NCI-H2107 (cell line): ENCODE measurements at regions not wholly inside any gene's neighbourhood (a gene's known extent, or its start where the extent isn't known, plus 50 kb on each side); places are given as distances from the start of the nearest gene placed in this dataset.

Experiments used
- DNase-seq: peaks from one replicate; lab custom pipeline; 2025; lab: John Stamatoyannopoulos, UW

DNA sequence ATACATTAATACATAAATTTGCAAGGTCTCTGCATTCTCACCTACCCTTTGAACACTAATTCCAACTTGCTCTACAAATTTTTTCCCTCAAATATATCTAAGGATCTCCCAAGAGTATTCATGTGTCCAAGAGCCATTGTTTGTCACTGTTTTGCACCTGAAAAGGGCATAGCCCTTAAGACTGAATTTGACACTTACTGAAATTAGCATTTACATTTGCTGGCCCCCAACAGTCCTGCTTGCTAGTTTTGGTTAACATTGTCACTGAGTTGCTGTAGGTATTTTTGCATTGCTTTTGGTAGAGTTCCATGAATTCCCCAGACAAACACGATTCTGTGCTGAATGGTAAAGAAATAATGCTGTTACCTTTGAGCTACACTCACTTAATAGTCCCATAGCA, 57.3 kb downstream of the KCNA4 start:
- DNase-seq: no peak

DNA sequence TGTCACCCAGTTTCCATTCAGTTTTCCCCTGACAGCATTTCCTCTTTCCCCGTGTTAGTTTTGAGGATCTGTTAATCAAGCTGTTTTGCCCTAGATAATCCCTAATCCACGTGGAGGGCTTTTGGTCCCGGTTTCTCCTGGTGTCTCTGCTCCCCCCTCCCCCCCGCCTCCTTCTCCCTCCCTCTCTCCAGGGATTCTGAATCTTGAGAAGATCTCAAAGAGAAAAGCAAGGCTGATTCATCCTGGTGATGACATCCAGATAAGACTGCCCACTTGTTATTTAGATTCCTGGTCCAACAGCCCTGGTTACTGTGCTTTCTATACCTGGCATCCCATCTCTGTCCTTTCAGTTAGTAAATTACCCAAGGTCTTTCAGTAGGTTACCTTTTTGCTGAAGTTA, 59.4 kb downstream of the KCNA4 start:
- DNase-seq: no peak

DNA sequence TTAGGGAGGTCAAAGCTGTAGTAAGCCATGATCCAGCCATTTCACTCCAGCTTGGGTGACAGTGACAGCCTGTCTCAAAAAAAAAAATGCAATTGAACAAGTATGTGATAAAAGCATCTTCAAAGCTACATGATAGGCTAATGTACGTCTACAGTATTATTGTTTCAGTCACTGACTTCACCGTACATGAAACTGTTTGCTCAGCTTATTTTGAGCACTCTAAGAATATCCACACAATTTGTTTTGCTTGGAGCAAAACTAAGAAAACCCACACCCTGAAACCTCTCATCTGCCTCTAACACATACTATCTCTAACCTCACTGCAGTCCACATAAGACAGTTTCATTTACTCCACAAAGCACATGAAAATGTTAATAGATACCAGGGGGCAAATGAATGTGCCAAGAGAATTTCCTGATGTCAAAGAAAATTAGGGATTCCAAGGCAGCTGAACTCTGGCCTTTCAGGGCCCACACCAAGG, 60.7 kb downstream of the KCNA4 start:
- DNase-seq: no peak

DNA sequence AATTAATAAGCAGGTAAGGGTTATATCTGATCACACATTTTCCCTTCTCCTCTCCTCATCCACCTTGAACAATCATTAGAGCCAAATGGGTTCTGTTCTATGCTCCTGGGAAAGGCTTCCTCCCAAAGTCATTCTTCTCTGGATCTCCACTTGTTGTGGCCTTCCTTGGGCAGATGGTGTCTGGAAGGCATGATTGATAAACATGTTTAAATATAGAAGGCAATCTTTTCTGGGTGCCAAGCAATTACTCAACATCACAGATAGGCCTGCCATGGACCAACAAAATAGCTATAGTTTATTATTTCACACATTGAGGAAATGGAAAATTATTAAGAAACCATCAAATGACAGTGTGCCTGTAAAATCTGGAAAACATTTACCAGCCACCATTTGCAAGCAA, 73.5 kb downstream of the KCNA4 start:
- no peak for DNase-seq

DNA sequence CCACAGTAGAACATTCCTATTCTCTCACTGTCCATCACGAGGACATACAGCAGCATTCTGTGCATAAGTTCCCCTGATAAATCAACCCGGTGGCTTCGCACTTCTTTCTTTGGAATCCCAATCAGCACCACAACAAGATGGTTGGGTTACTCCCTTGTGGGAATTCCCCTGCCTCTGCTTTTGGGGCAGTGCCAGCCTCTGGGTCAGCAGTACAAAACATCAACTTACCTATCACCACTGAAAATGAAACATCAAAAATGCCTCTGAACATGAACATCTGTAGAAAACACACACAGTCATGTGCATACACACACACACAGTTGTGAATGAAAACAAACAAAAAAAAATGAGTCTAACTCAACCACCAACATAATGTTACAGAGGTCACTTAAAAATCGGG, 79.3 kb downstream of the KCNA4 start:
- no peak for DNase-seq

DNA sequence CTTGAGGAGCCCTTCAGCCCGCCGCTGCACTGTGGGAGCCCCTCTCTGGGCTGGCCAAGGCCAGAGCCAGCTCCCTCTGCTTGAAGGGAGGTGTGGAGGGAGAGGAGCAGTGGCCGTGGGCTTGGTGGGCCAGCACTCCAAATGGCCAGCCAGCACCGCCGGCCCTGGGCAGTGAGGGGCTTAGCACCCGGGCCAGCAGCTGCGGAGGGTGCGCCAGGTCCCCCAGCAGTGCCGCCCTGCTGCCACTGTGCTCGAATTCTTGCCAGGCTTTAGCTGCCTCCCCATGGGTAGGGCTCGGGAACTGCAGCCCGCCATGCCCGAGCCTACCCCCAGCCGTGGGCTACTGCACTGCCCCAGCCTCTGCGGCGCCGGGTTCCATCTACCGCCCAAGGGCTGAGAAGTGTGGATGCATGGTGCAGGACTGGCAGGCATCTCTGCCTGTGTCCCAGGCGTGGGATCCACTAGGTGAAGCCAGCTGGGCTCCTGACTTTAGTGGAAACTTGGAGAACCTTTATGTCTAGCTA, 82.7 kb downstream of the KCNA4 start:
- no peak for DNase-seq

DNA sequence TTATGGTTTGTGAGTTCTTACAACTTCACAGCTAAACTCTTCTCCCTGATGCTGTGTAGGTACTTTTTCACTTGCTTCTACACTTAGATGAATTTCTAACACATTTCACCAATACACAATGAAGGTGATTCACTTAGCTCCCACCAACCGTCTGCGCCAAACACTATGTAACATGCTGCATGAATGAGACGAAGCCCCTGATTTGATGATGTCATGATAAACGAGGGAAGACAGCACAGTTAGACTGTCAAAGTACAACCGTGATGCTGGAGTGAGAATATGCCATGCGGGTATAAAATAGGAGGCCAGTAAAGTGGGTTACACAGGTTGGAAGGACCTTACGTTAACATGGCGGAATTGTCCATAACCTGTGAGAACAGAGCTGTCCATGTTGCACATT, 100.8 kb downstream of the KCNA4 start:
- DNase-seq: no peak

DNA sequence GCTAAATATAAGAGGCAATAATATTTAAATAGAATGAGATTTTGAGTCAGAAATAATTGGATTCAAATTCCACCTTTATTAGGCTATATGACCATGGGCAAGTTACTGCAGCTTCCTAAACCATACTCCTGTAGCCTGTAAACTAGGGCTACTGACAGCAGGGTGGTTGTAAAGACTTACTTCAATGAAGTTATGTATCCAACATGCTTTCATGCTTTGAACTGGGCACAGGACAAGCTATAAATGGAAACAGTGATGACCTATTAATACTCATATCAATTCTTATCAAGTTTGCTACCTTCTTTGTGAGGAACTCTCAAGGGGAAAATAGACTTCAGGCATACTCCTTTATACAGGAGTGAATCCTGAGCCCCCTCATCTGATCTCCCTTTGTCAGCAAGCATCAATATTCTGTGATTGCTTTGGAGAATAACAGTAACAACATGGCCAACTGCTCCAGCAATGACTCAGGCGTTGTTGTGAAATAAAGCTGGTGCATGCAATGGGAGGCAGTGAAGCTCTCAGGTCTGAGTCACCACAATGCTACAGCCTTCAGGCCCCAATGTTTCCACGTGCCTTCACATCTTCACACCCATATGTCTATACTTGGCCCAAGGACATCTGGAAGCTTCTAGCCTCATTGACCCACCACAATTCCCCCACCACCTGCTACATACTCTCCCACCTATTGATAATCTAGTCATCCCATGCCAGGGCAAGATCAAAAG, 102.5 kb downstream of the KCNA4 start:
- DNase-seq: no peak

DNA sequence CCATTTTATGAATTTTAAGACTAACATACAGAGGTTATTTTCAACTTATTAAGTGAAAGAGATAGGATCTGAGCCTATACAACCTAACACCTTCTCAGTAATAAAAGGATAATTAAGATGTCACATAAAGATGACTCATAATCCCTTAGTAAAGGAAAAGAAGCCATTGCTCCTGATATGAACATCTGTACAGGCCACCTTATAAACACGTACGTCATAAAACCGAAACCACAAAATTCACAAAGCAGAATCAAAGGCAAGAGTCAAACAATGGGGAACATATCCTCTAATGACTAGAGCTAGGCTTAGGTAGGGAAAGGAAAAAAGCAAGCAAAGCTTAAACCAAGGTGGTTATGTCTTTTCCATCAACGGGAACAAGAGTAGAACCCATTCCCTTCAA, 103.5 kb downstream of the KCNA4 start:
- DNase-seq: no peak

DNA sequence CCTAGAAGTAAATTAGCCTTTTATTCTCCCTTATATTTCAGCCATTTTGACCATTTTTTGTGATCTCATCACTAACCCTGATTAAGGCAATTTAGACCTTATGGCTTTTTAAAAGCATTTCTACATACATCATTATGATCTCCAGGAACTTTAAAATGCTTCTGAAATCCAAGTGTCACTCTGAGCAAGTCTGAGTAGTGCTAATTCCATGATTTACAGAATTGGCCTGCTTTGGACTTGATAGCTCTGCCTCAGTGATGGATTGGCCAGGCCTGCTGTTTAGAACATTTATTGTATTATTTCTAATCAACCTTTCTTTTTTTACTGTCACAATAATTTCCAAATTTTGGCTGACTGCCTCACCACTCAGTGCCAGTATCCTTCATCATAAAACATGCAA, 116.4 kb downstream of the KCNA4 start:
- DNase-seq: no peak

DNA sequence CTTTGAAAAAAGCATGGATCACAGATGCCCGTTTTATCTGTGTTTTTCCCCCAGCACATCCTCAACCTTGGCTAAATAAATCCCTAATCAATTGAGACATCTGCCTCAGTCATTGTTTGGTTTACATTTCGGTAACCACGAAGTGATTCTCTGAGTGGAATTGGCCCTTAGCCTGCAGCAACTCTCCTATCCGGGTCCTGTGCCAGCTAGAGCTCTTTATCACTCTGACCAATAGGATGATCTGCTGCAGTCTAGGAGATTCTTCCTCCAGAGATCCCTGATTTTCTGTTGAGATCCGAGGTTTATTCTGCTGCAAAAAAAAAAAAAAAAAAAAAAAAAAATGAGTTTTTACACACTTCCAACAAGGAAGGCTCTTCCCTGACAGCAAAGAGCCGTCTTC, 137.3 kb downstream of the KCNA4 start:
- no peak for DNase-seq

DNA sequence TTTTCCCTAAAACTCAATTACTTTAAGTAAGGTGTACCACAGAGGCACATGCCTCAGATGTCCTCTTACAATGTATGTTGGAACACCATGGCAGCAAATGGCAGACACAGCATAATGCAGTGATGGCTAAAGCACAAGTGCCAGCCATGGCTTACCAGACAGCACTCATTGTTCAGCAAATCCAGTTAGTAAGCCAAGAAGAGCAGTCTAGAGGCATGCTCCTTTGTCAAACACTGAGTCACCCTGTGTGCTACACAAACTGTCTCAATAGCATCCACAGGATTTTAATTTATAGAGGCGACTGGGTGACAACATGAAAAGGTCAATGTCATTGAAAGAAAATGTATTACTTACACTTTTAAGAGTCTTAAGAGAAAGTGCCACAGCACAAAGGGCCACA, 140.6 kb downstream of the KCNA4 start:
- DNase-seq: no peak

DNA sequence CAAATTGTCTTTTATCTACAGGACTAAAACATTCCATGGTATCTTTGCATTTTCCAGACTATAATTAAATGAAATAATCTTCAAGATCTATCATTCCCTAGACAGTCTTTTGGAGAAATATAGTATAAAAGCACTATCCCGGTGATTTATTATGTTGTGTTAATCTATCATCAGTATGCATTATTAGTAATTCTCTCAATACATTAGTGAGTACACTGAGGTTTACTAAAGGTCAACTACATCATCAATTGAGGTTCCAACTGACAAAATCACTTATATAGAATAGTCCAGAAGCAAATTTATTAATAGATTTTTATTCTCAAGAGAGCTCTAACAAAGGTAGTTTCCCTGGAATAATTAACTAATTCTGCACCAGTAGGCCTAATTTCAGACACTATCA, 169.6 kb downstream of the KCNA4 start:
- DNase-seq: no peak

DNA sequence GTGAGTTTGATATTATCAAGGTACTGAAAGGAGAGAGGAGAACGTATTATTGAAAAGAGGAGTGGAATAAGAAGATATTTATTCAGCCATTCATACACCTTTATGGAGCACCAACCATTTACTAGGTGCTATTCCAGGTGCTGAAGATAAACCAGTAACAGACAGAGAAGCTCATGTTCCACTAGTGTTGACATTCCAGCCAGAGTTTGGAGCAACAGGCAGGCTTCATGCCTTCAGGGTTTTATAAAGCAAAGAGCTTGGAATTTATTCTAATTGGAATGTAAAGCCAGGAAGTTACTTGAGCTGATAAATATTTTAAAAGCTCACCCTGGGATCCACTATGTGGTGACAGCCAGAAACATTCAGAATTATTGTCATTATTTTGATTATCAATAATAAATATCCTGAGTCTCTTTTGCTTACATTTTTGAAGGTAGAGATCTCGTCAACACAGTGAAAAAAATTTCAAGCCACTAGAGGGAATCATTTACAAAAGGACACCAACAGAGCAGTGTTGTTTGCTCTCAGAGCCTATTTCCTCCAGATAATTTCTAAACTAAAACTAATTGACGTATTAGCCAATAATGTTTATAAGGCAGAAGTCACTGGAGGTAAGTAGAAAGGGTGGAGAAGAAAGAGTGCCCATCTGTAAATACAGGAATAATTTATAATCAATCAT, 172.0 kb downstream of the KCNA4 start:
- DNase-seq: no peak

DNA sequence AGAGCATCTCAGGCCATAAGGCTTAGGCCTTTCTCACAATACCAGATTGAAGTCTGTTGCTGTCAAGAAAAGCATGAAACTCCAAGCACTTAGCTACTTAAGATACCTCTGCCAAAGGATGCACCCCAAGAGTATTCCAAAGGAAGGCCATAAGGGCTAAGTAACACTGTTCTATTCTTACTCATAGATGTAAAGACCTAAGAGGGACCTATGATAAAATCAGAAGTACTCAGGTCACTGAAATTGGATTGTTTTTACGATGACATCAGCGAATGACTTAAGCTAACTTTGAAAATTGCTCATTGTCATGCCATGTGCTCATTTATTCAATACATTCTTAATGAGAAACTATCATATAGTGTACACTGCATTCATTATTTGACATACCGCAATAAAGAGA, 172.8 kb downstream of the KCNA4 start:
- no peak for DNase-seq

DNA sequence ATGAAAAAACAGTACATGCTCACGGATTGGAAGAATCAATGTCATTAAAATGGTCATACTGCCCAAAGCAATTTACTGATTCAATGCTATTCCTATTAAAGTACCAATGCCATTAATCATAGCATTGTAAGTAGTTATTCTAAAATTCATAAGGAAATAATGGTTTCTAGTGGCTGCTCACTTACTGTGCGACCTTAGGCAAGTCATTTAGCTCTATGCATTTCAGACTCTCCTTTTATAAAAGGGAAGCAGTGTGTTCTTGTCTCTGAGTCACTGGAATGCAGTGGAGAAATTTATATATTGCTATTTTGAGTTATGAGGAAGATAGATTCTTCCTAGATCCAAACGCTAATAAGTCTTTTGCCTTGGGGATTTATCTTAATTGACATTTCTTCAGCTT, 174.8 kb downstream of the KCNA4 start:
- DNase-seq: no peak

DNA sequence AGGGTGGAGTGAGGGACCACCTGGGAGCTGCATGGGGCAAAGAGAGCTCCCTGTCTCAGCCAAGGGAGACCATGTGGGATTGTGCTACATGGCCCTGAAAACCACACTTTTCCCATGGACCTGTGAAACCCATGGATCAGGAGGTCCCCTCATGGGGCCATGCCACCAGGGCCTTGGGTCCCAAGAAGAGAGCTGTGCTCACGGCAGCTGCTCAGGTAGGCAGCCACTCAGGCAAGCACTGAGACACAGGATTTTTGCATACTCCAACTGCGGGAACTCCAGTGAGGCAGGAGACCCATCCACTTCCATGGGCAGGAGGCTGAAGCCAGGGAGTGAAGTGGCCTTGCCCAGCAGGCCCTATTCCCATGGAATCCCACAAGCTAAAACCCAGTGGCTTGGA, 190.0 kb downstream of the KCNA4 start:
- DNase-seq: no peak

DNA sequence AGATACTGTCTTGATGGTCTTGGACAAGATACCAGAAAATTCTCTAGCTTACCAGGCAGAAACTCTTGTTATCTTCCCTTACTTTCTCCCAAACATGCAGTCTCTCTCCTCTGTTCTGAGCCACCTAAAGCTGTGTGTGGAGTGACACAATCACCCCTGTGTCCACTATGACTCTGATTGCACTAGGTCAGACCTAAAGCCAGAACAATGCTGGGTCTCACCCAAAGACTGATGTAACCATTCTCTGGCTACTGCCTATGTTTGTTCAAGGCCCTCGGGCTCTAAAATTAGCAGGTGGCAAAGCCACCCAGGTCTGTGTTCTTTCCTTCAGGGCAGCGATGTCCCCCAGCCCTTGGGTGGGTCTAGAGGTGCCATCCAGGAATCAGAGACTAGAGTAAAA, 200.5 kb downstream of the KCNA4 start:
- no peak for DNase-seq

DNA sequence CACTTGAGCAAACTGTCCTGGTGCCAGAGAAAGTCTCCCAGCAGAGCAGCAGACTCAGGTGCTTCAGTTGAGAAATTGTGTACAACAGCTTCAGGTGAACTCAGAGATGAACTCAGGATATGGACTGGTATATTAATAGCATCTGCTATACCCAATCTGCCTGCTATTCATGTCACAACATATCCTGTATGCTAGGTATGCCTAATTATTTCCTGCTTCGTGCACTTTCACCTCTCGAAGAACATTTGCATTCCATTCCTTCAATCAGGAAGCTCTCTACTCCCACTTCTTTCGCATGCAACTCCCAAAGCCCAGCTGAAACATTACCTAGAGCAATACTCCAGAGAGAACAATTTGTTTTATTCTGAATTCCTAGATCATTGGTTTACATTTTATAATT, 207.7 kb downstream of the KCNA4 start:
- DNase-seq: no peak

DNA sequence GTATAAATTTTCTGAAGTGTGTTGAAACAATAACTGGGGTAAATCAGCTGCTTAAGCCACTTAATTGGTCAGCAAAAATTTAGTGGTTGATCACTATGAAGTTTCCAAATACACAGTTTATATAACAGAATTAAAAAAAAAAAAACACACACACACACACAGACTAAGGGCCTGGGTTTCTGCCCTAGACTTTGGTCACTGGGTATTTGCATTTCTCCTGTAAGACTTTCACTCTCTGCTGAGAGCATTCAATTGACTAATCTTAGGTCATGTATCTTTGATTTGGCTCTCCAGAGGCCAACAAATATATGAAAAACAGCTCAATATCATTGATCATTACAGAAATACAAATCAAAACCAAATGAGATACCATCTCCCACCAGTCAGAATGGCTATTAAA, 214.3 kb downstream of the KCNA4 start:
- no peak for DNase-seq

DNA sequence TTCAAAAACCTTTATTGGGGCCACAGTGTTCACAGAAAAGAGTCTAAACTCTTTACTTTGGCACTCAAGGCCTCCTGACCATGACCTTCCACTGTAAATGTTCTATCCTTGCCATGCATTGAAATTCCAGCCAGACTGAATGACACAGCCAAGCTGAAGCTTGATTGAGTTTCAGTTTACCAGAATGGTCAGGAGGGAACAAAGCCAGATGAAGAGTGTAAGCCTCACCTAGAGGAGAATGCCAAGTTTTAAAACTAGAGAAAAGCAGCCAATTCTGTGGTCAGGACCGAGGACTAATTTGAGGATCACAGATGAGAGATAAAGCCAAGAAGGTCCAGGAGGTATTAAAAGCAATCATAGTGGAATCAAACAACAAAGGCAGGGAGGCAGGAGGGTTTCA, 215.3 kb downstream of the KCNA4 start:
- DNase-seq: no peak

DNA sequence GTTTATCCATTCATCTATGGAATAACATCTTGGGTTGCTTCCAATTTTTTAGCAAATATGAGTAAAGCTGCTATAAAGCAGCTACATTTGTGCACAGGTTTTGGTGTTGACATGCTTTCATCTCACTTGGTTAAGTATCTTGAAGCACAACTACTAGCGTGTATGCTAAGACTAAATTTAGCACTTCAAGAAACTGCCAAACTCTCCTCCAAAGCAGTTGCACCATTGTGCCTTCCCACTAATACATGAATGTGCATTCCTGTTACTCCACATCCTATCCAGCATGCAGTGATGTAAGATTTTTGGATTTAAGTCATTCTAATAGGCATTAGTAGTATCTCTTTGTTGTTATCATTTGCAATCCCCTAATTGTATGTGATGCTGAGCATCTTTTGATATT, 230.7 kb downstream of the KCNA4 start:
- DNase-seq: no peak

DNA sequence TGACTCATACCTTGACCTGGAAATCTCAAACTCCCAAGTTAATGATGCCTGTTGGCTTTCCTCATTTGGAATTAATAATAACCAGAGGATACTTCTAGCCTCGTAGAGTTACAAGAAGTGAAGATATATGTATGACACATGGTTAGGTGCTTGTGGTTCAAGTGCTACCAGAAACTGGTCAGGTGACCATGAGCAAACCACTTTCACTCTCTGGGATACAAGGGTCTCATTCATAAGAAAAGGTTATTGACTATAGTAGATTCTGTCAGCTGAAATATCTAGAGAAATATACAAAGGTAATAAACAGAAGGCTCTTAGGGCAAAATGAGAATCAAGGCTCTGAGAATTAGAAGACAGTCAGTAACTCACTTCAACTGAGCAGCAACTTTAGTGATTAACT, 233.3 kb downstream of the KCNA4 start:
- DNase-seq: no peak

DNA sequence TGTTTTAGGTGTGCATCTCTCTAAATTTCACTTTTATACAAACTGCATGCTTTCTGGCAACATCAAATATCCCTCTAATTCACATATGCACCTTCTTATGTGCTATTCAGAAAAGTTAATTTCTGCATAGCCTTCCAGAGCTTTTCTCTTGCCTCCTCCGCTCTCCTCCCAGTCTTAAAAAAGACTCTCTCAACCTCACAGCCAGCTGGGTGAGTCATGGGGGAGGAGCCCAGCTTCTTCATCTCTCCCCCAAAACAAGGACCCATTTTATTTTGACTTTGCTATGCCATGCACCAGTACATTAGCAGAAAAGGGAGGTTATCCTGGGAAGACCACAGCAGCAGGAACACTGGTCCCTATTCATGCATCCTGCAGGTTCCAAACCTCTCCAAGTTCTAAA, 234.4 kb downstream of the KCNA4 start:
- no peak for DNase-seq
